ENCODE measurements at regions not wholly inside any gene's neighbourhood (a gene's known extent, or its start where the extent isn't known, plus 50 kb on each side); places are given as distances from the start of the nearest gene placed in this dataset.

DNA sequence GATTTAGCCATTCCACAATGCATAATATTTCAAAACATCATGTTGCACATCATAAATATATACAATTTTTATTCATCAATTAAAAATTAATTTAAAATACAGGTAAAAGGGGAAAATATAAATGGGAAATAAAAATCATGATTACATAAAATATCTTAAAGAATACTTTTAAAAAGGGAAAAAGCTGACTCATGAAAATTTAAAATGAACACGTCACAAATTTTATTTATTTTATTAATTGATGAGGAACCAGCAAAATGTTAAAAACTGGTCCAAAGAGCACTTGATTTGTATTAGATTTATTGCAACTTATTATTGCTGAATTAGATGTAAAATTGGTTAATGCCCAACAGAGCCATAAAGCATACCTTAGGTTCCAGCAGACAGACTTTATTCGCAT, 78.5 kb upstream of the ANK2 start:
- BruUV-seq (replicated peaks), result no TSS peak
- Histone ChIP-seq H3K79me2 (ENCODE audit: control insufficient read depth, insufficient read depth, low read length) (no peaks in the 10 kb centered on the region), H2AFZ (ENCODE audit: low read depth, low read length) (no peak overlapping the region), H3K4me2 (ENCODE audit: insufficient read depth, low read length) (no peak overlapping the region), H3K27me3 (ENCODE audit: control insufficient read depth in 2 of 2, insufficient read depth in 2 of 2, low read length in 2 of 2) (no peaks in the 10 kb centered on the region), H3K4me1 (ENCODE audit: control insufficient read depth, extremely low read depth, insufficient read depth, low read length) (no peaks in the 10 kb centered on the region), H3K36me3 (ENCODE audit: control insufficient read depth in 2 of 2, extremely low read depth in 1 of 2, insufficient read depth in 2 of 2, low read length in 2 of 2) (no peaks in the 10 kb centered on the region), H3K9ac (replicated peaks; ENCODE audit: extremely low read depth, insufficient read depth, low read length) (no peak overlapping the region), H4K20me1 (replicated peaks; ENCODE audit: control insufficient read depth, extremely low read depth, insufficient read depth, low read length) (no peaks in the 10 kb centered on the region), H3K27ac (ENCODE audit: insufficient read depth, low read depth, low read length) (no peak overlapping the region), H3K9me1 (replicated peaks; ENCODE audit: control insufficient read depth, extremely low read depth, insufficient read depth, low read length) (no peaks in the 10 kb centered on the region), H3K4me3 (replicated peaks in 1 of 3; ENCODE audit: insufficient read depth in 1 of 3, low read depth in 1 of 3, low read length in 3 of 3) (no peak overlapping the region), H3K9me3 (replicated peaks; ENCODE audit: control insufficient read depth, insufficient read depth, low read length) (no peaks in the 10 kb centered on the region)
- ChIA-PET POLR2A (no interaction called here), CTCF (interaction anchor here (1.0 kb wide), 1 partner anchor 19 kb away, joined by 5 read pairs; no protein-coding TSS in a partner anchor)
- TF ChIP-seq GATA2 (IDR thresholded peaks at IDR 0.05; ENCODE audit: insufficient read depth, insufficient read length, low read depth, low read length) (no peak), MYC (IDR thresholded peaks at IDR 0.05; ENCODE audit: low read depth, low read length) (no peak), EZH2 (IDR thresholded peaks at IDR 0.05; ENCODE audit: borderline replicate concordance, low read depth, low read length, severe bottlenecking) (no peak), POLR2A (IDR thresholded peaks at IDR 0.05; ENCODE audit: low read depth, low read length) (no peak), JUN (IDR thresholded peaks at IDR 0.05; ENCODE audit: borderline replicate concordance, insufficient read depth, insufficient read length, low read depth) (no peak), FOS (IDR thresholded peaks at IDR 0.05; ENCODE audit: borderline replicate concordance, insufficient read depth, low read length) (no peak), POLR2AphosphoS5 (IDR thresholded peaks at IDR 0.05; ENCODE audit: insufficient read depth, low read depth, low read length) (no peak)
- TF ChIP-seq, protein P1, sequence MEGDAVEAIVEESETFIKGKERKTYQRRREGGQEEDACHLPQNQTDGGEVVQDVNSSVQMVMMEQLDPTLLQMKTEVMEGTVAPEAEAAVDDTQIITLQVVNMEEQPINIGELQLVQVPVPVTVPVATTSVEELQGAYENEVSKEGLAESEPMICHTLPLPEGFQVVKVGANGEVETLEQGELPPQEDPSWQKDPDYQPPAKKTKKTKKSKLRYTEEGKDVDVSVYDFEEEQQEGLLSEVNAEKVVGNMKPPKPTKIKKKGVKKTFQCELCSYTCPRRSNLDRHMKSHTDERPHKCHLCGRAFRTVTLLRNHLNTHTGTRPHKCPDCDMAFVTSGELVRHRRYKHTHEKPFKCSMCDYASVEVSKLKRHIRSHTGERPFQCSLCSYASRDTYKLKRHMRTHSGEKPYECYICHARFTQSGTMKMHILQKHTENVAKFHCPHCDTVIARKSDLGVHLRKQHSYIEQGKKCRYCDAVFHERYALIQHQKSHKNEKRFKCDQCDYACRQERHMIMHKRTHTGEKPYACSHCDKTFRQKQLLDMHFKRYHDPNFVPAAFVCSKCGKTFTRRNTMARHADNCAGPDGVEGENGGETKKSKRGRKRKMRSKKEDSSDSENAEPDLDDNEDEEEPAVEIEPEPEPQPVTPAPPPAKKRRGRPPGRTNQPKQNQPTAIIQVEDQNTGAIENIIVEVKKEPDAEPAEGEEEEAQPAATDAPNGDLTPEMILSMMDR (IDR thresholded peaks at IDR 0.05; ENCODE audit: extremely low read depth in 1 of 2, insufficient read depth in 1 of 2, low read depth in 1 of 2, low read length in 2 of 2), result no peak
- TF ChIP-seq, protein P2, sequence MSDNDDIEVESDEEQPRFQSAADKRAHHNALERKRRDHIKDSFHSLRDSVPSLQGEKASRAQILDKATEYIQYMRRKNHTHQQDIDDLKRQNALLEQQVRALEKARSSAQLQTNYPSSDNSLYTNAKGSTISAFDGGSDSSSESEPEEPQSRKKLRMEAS (IDR thresholded peaks at IDR 0.05; ENCODE audit: insufficient read depth, insufficient read length), result no peak
- intact Hi-C loops (cut with micrococcal nuclease) (no loop called here), dilution Hi-C loops (cut with MboI; ENCODE audit: extremely low pct_ligation_motif_present, low sequenced_read_pairs) (no loop called here)
- DNase-seq (ENCODE audit: low read depth, low spot score), result no peak
- no peak for FAIRE-seq
